ENCODE measurements at regions not wholly inside any gene's neighbourhood (a gene's known extent, or its start where the extent isn't known, plus 50 kb on each side); places are given as distances from the start of the nearest gene placed in this dataset.
A peak's percentile ranks its signal among the peaks of the same experiment; 100 is the strongest.

- H3K27me3 ChIP-seq = no peaks in the 10 kb centered on the region
- no peaks in the 10 kb centered on the region for H3K36me3 ChIP-seq
- peaks cover 0 to 5% (median 0%) of the 10 kb centered on the region in 4 donors for H3K9me3 ChIP-seq
- no peak overlapping the region for H3K27ac ChIP-seq
- H3K4me3 ChIP-seq = no peak overlapping the region
- H3K4me1 ChIP-seq = no peaks in the 10 kb centered on the region
- no peak for DNase-seq
- intact Hi-C loops (cut with DNase I) = no loop called here
- TF ChIP-seq CTCF (IDR thresholded peaks at IDR 0.05) = no peak
- no peak for TF ChIP-seq EP300 (IDR thresholded peaks at IDR 0.05)
- no peak for TF ChIP-seq POLR2A (IDR thresholded peaks at IDR 0.05)
- TF ChIP-seq POLR2AphosphoS5 (IDR thresholded peaks at IDR 0.05) = no peak
These were observed 660.4 kb upstream of the GOT2 start for GRCh38 chr16:59394526-59394925.

GRCh38 chr16:59392911-59393310 lies 658.8 kb upstream of the GOT2 start:
- no peaks in the 10 kb centered on the region for H3K4me1 ChIP-seq
- intact Hi-C loops (cut with DNase I) = no loop called here
- no peaks in the 10 kb centered on the region for H3K27me3 ChIP-seq
- H3K4me3 ChIP-seq = no peak overlapping the region
- 14 to 53% methylated on average over 2 of the region's 2 CpGs for WGBS, 2 donors
- DNase-seq = no peak
- TF ChIP-seq EP300 (IDR thresholded peaks at IDR 0.05) (no peak), CTCF (IDR thresholded peaks at IDR 0.05) (no peak), POLR2AphosphoS5 (IDR thresholded peaks at IDR 0.05) (no peak), POLR2A (IDR thresholded peaks at IDR 0.05) (no peak)
- H3K27ac ChIP-seq = no peak overlapping the region
- no peaks in the 10 kb centered on the region for H3K36me3 ChIP-seq
- peaks cover 0 to 5% (median 0%) of the 10 kb centered on the region in 4 donors for H3K9me3 ChIP-seq

GRCh38 chr16:59391617-59392364 lies 657.7 kb upstream of the GOT2 start:
- no peaks in the 10 kb centered on the region for H3K4me1 ChIP-seq
- no peak for DNase-seq
- H3K9me3 ChIP-seq = peaks cover 0 to 3% (median 0%) of the 10 kb centered on the region in 4 donors
- no peak overlapping the region for H3K27ac ChIP-seq
- no peaks in the 10 kb centered on the region for H3K27me3 ChIP-seq
- no peaks in the 10 kb centered on the region for H3K36me3 ChIP-seq
- 68 to 75% methylated on average over 4 of the region's 4 CpGs for WGBS, 2 donors
- intact Hi-C loops (cut with DNase I) = no loop called here
- no peak overlapping the region for H3K4me3 ChIP-seq
- TF ChIP-seq POLR2AphosphoS5 (IDR thresholded peaks at IDR 0.05) (no peak), CTCF (IDR thresholded peaks at IDR 0.05) (no peak), EP300 (IDR thresholded peaks at IDR 0.05) (no peak), POLR2A (IDR thresholded peaks at IDR 0.05) (no peak)

- 59 to 70% methylated on average over 3 of the region's 3 CpGs for WGBS, 2 donors
- H3K4me1 ChIP-seq = peaks cover 0 to 13% (median 8%) of the 10 kb centered on the region in 4 donors
- no peaks in the 10 kb centered on the region for H3K36me3 ChIP-seq
- peak overlapping the region in 1 of 4 donors; percentile 34 for H3K27ac ChIP-seq
- peaks cover 0 to 2% (median 0%) of the 10 kb centered on the region in 4 donors for H3K9me3 ChIP-seq
- no peaks in the 10 kb centered on the region for H3K27me3 ChIP-seq
- intact Hi-C loops (cut with DNase I) = no loop called here
- no peak for TF ChIP-seq CTCF (IDR thresholded peaks at IDR 0.05)
- TF ChIP-seq POLR2A (IDR thresholded peaks at IDR 0.05) = no peak
- no peak for TF ChIP-seq POLR2AphosphoS5 (IDR thresholded peaks at IDR 0.05)
- no peak for TF ChIP-seq EP300 (IDR thresholded peaks at IDR 0.05)
- no peak overlapping the region for H3K4me3 ChIP-seq
- no peak for DNase-seq
These were observed 651.8 kb upstream of the GOT2 start for GRCh38 chr16:59385959-59386358.
